B cell (primary cell): ENCODE measurements at regions not wholly inside any gene's neighbourhood (a gene's known extent, or its start where the extent isn't known, plus 50 kb on each side); places are given as distances from the start of the nearest gene placed in this dataset.

Experiments used
- ATAC-seq: fragments of 200-7000 bp; cut with Tn5 transposase; one replicate; pipeline ENCODE4 v1.10.0; 2021; ENCODE audit warnings: low read depth, mild to moderate bottlenecking, moderate number of reproducible peaks, moderate library complexity
- CTCF ChIA-PET: fragments of 350-600 bp; sonication (Branson Sonifier 250); formaldehyde crosslinking; loops from one replicate; lab custom pipeline; 2021; ENCODE audit warnings: antibody characterized with exemption, inconsistent platforms; lab: Charles Lee
- POLR2A ChIA-PET: fragments of 350-600 bp; sonication (Branson Sonifier 250); formaldehyde crosslinking; loops from one replicate; lab custom pipeline; 2021; ENCODE audit warnings: antibody characterized with exemption; lab: Charles Lee
- DNase-seq: peaks from one replicate; pipeline ENCODE4 v3.0.0; 2013
- H2AFZ ChIP-seq: 2 replicates; pipeline ENCODE4 v1.6.1; 2012; ENCODE audit warnings: mild to moderate bottlenecking, low read depth, low read length; ENCODE audit not compliant: insufficient read depth, poor library complexity, severe bottlenecking
- H3K27ac ChIP-seq, 2 donors: 1 replicate in 1 of 2; 2 replicates in 1 of 2; pipeline ENCODE4 v1.5.1; 2012 to 2013; ENCODE audit warnings: low read length in 2 of 2, mild to moderate bottlenecking in 2 of 2, moderate library complexity in 1 of 2
- H3K27me3 ChIP-seq, 4 experiments: fragments of 200-600 bp in 1 of 4; sonication (generic) in 1 of 4; replicated peaks in 1 of 4; 1 replicate in 2 of 4; 2 replicates in 2 of 4; pipeline versions ENCODE4 v1.6.1 to v1.7.0; 2013 to 2016; ENCODE audit warnings: low read length in 3 of 4, mild to moderate bottlenecking in 2 of 4, mixed read lengths in 1 of 4, moderate library complexity in 1 of 4; ENCODE audit not compliant: insufficient read depth in 4 of 4, control insufficient read depth in 3 of 4; ENCODE audit errors: control extremely low read depth in 1 of 4
- H3K36me3 ChIP-seq, 2 experiments: replicated peaks in 1 of 2; 1 replicate in 1 of 2; 2 replicates in 1 of 2; pipeline versions ENCODE4 v1.6.1 to v1.7.1; 2013; ENCODE audit warnings: low read length in 1 of 2; ENCODE audit not compliant: insufficient read depth in 2 of 2, control insufficient read depth in 1 of 2; ENCODE audit errors: control extremely low read depth in 1 of 2, extremely low read depth in 1 of 2
- H3K4me1 ChIP-seq, 2 donors: fragments of 200-600 bp in 1 of 2; sonication (generic) in 1 of 2; 1 replicate in 1 of 2; 2 replicates in 1 of 2; pipeline versions ENCODE4 v1.5.1 to v1.6.1; 2013 to 2017; ENCODE audit warnings: low read length in 2 of 2; ENCODE audit not compliant: control insufficient read depth in 2 of 2, insufficient read depth in 2 of 2
- H3K4me2 ChIP-seq: replicated peaks from 2 replicates; pipeline ENCODE3; 2012; ENCODE audit warnings: mild to moderate bottlenecking, low read depth, low read length; ENCODE audit not compliant: poor library complexity, severe bottlenecking
- H3K4me3 ChIP-seq, 5 experiments: fragments of 200-600 bp in 1 of 5; sonication (generic) in 1 of 5; 1 replicate in 3 of 5; 2 replicates in 2 of 5; pipeline versions ENCODE4 v1.5.1 to v1.7.0; 2011 to 2016; ENCODE audit warnings: low read length in 4 of 5, mild to moderate bottlenecking in 4 of 5, low read depth in 2 of 5, control low read depth in 1 of 5, moderate library complexity in 1 of 5; ENCODE audit not compliant: insufficient read depth in 1 of 5; ENCODE audit errors: control extremely low read depth in 1 of 5, extremely low read depth in 1 of 5
- H3K79me2 ChIP-seq: fragments of 200-600 bp; sonication (generic); one replicate; pipeline ENCODE4 v1.6.0; 2016; ENCODE audit warnings: low read length; ENCODE audit not compliant: control insufficient read depth, insufficient read depth
- H3K9ac ChIP-seq: fragments of 200-600 bp; sonication (generic); 2 replicates; pipeline ENCODE4 v1.6.1; 2017; ENCODE audit warnings: mild to moderate bottlenecking, low read length, moderate library complexity
- H3K9me3 ChIP-seq, 3 donors: one replicate each; pipeline versions ENCODE4 v1.6.1 to v1.7.1; 2013; ENCODE audit warnings: low read length in 2 of 3; ENCODE audit not compliant: control insufficient read depth in 2 of 3, insufficient read depth in 1 of 3; ENCODE audit errors: control extremely low read depth in 1 of 3
- H4K20me1 ChIP-seq: 2 replicates; pipeline ENCODE4 v1.6.0; 2012; ENCODE audit warnings: mild to moderate bottlenecking, low read length; ENCODE audit not compliant: insufficient read depth, control insufficient read depth, poor library complexity, severe bottlenecking
- H3K27ac Mint-ChIP-seq: one replicate; pipeline ENCODE4 v1.8.0; 2021; ENCODE audit warnings: mixed read lengths
- H3K27me3 Mint-ChIP-seq: one replicate; pipeline ENCODE4 v1.8.0; 2021; ENCODE audit warnings: mixed read lengths
- H3K4me1 Mint-ChIP-seq: one replicate; pipeline ENCODE4 v1.8.0; 2021; ENCODE audit warnings: mixed read lengths
- H3K4me3 Mint-ChIP-seq: one replicate; pipeline ENCODE4 v1.8.0; 2021; ENCODE audit warnings: mixed read lengths
- H3K9me3 Mint-ChIP-seq: one replicate; pipeline ENCODE4 v1.8.0; 2022; ENCODE audit warnings: mixed read lengths; ENCODE audit not compliant: insufficient read depth
- CTCF ChIP-seq: fragments of 200-600 bp; IDR thresholded peaks from one replicate; pipeline ENCODE4 v1.8.0; 2022; ENCODE audit warnings: antibody characterized with exemption, mild to moderate bottlenecking
- EZH2 ChIP-seq: IDR thresholded peaks from 2 replicates; pipeline ENCODE4 v1.6.1; 2012; ENCODE audit warnings: borderline replicate concordance, low read depth, mild to moderate bottlenecking, moderate library complexity, low read length; ENCODE audit not compliant: insufficient read depth, poor library complexity, severe bottlenecking
- WGBS: methylation state at CpG from one replicate; pipeline ENCODE4 v1.1.5; 2013; ENCODE audit warnings: missing lambda C conversion rate; ENCODE audit not compliant: insufficient coverage; 5-methylcytosine and 5-hydroxymethylcytosine counted together
- intact Hi-C: fragments of 100-400 bp; cut with micrococcal nuclease; formaldehyde crosslinking; loops from one replicate; pipeline ENCODE4 v1.10.0; 2022

- Histone ChIP-seq H3K36me3 (no peaks in the 10 kb centered on the region), H2AFZ (no peak overlapping the region), H3K27ac (no peak overlapping the region), H3K4me1 (no peaks in the 10 kb centered on the region), H3K27me3 (no peaks in the 10 kb centered on the region), H3K4me2 (no peak overlapping the region), H3K4me3 (no peak overlapping the region), H4K20me1 (no peaks in the 10 kb centered on the region), H3K79me2 (no peaks in the 10 kb centered on the region), H3K9ac (no peak overlapping the region), H3K9me3 (peaks cover 0 to 3% (median 0%) of the 10 kb centered on the region in 3 donors)
- WGBS: 81% methylated on average over 4 of the region's 6 CpGs
- DNase-seq (no peak), ATAC-seq (no peak)
- intact Hi-C loops: no loop called here
- Mint-ChIP-seq H3K9me3 (no peaks in the 10 kb centered on the region), H3K4me1 (no peaks in the 10 kb centered on the region), H3K27me3 (no peaks in the 10 kb centered on the region), H3K4me3 (no peak overlapping the region), H3K27ac (no peak overlapping the region)
- POLR2A ChIA-PET: no interaction called here
- TF ChIP-seq EZH2: no peak
- CTCF ChIA-PET: no interaction called here
Measured at GRCh38 chr16:86398201-86398600, 112.1 kb upstream of the FOXF1 start.

- Mint-ChIP-seq H3K4me1 (no peaks in the 10 kb centered on the region), H3K4me3 (no peak overlapping the region), H3K27me3 (no peaks in the 10 kb centered on the region), H3K27ac (no peak overlapping the region), H3K9me3 (no peaks in the 10 kb centered on the region)
- H3K36me3 ChIP-seq: no peaks in the 10 kb centered on the region
- H3K4me1 ChIP-seq: no peaks in the 10 kb centered on the region
- WGBS: 80% methylated on average over 1 of the region's 4 CpGs
- ATAC-seq (no peak), DNase-seq (no peak)
- H3K9ac ChIP-seq: no peak overlapping the region
- POLR2A ChIA-PET: no interaction called here
- TF ChIP-seq CTCF (no peak), EZH2 (no peak)
- H3K27ac ChIP-seq: no peak overlapping the region
- no peaks in the 10 kb centered on the region for H3K27me3 ChIP-seq
- CTCF ChIA-PET: no interaction called here
- no peaks in the 10 kb centered on the region for H3K79me2 ChIP-seq
- no peak overlapping the region for H2AFZ ChIP-seq
- H3K9me3 ChIP-seq: peaks cover 0 to 3% (median 0%) of the 10 kb centered on the region in 3 donors
- no peak overlapping the region for H3K4me2 ChIP-seq
- no peaks in the 10 kb centered on the region for H4K20me1 ChIP-seq
- intact Hi-C loops: no loop called here
- no peak overlapping the region for H3K4me3 ChIP-seq
Measured at GRCh38 chr16:86398622-86399021, 111.7 kb upstream of the FOXF1 start.
